Panc1 (cell line): ENCODE measurements at regions not wholly inside any gene's neighbourhood (a gene's known extent, or its start where the extent isn't known, plus 50 kb on each side); places are given as distances from the start of the nearest gene placed in this dataset.

Source experiments
- ATAC-seq: fragments of 200-7000 bp; cut with Tn5 transposase; 2 replicates; pipeline ENCODE4 v1.9.1; 2020; ENCODE audit warnings: mild to moderate bottlenecking, moderate library complexity
- BruUV-seq: library from RNA; stranded (reverse); fragments of 400-500 nt; replicated peaks from 2 replicates; lab custom pipeline; 2021; lab: Mats Ljungman, UMichigan
- CTCF ChIA-PET: fragments of 300-600 bp; sonication (Branson Sonifier 250); formaldehyde crosslinking; loops from one replicate; lab custom pipeline; 2022; ENCODE audit warnings: antibody characterized with exemption; lab: Charles Lee
- POLR2A ChIA-PET: fragments of 300-600 bp; sonication (Branson Sonifier 250); formaldehyde crosslinking; loops from one replicate; lab custom pipeline; 2022; ENCODE audit warnings: antibody characterized with exemption; lab: Charles Lee
- DNase-seq: peaks from one replicate; pipeline ENCODE4 v3.0.0-alpha.2; 2010; ENCODE audit warnings: low read depth, low spot score
- H3K27ac ChIP-seq: 2 replicates; pipeline ENCODE4 v1.5.1; 2011; ENCODE audit warnings: mild to moderate bottlenecking, low read length, inconsistent platforms
- H3K27me3 ChIP-seq: fragments of 200-500 bp; sonication (Bioruptor generic); 2 replicates; pipeline ENCODE4 v1.6.0; 2014; ENCODE audit warnings: low read length, inconsistent platforms; ENCODE audit not compliant: control insufficient read depth, insufficient read depth
- H3K36me3 ChIP-seq: fragments of 200-500 bp; sonication (Bioruptor generic); 2 replicates; pipeline ENCODE4 v1.5.1; 2014; ENCODE audit warnings: inconsistent platforms, mild to moderate bottlenecking, low read length, moderate library complexity; ENCODE audit not compliant: control insufficient read depth, insufficient read depth
- H3K4me1 ChIP-seq: 2 replicates; pipeline ENCODE4 v1.5.1; 2011; ENCODE audit warnings: inconsistent platforms, mild to moderate bottlenecking, low read length, moderate library complexity; ENCODE audit not compliant: control insufficient read depth, insufficient read depth
- H3K4me3 ChIP-seq, 2 experiments: 2 replicates each; pipeline ENCODE4 v1.5.1; 2011 to 2012; ENCODE audit warnings: low read depth in 2 of 2, low read length in 2 of 2, mild to moderate bottlenecking in 2 of 2, inconsistent platforms in 1 of 2, moderate library complexity in 1 of 2
- H3K9me3 ChIP-seq: fragments of 200-500 bp; sonication (Bioruptor generic); 2 replicates; pipeline ENCODE4 v1.5.1; 2014; ENCODE audit warnings: low read depth, mild to moderate bottlenecking, inconsistent platforms, low read length, moderate library complexity; ENCODE audit not compliant: control insufficient read depth, insufficient read depth
- POLR2AphosphoS5 ChIP-seq: IDR thresholded peaks from 2 replicates; pipeline ENCODE4 v1.6.1; 2012; ENCODE audit warnings: mild to moderate bottlenecking, low read depth, low read length, moderate library complexity
- SIN3A ChIP-seq: IDR thresholded peaks from 2 replicates; pipeline ENCODE4 v1.6.1; 2012; ENCODE audit warnings: low read depth, mild to moderate bottlenecking, low read length, moderate library complexity, borderline replicate concordance; ENCODE audit not compliant: insufficient read depth
- TCF7L2 ChIP-seq: IDR thresholded peaks from 2 replicates; pipeline ENCODE4 v1.6.1; 2011; ENCODE audit warnings: mild to moderate bottlenecking, low read depth, low read length, inconsistent platforms
- in situ Hi-C: cut with HindIII; loops from 2 replicates; pipeline ENCODE4 v1.10.0; 2016; ENCODE audit warnings: low sequenced_read_pairs, low pct_unique_long_range_greater_than_20kb
- intact Hi-C: fragments of 100-400 bp; cut with micrococcal nuclease; formaldehyde crosslinking; loops from one replicate; pipeline ENCODE4 v1.10.0; 2022; ENCODE audit not compliant: unreplicated experiment
- TF ChIP-seq, protein P1 (sequence below), 2 experiments: IDR thresholded peaks; 2 replicates each; pipeline ENCODE4 v1.6.1; 2011 to 2012; ENCODE audit warnings: low read depth in 2 of 2, control low read depth in 1 of 2, low read length in 1 of 2, mild to moderate bottlenecking in 1 of 2, moderate library complexity in 1 of 2; ENCODE audit not compliant: insufficient read depth in 1 of 2
- TF ChIP-seq, protein P2 (sequence below): fragments of 450-650 bp; IDR thresholded peaks from 2 replicates; pipeline ENCODE4 v1.5.1; 2017; ENCODE audit warnings: mild to moderate bottlenecking

DNA sequence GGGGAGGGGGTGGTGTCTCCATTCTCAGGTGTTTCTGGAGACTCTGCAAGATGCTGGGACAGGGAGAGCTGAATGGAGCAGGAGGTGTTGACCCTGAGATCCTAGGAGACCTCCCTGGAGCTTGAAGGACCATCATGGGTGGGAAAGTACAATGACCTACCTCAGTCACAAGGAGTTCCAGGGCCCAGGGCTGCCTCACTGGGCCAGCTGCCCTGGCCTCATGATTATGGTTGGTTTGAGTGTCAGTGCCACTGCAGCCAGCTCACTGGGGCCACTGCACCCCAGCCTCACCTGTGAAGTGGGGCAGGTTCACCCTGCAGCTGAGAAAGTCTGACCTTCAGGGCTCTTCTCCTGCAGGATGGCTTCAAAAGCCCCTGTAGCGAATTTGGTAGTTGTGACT is 372.5 kb downstream of the IRX2 start:
- H3K4me3 ChIP-seq = no peak overlapping the region
- TF ChIP-seq TCF7L2 = no peak
- TF ChIP-seq SIN3A = no peak
- TF ChIP-seq, protein P1, sequence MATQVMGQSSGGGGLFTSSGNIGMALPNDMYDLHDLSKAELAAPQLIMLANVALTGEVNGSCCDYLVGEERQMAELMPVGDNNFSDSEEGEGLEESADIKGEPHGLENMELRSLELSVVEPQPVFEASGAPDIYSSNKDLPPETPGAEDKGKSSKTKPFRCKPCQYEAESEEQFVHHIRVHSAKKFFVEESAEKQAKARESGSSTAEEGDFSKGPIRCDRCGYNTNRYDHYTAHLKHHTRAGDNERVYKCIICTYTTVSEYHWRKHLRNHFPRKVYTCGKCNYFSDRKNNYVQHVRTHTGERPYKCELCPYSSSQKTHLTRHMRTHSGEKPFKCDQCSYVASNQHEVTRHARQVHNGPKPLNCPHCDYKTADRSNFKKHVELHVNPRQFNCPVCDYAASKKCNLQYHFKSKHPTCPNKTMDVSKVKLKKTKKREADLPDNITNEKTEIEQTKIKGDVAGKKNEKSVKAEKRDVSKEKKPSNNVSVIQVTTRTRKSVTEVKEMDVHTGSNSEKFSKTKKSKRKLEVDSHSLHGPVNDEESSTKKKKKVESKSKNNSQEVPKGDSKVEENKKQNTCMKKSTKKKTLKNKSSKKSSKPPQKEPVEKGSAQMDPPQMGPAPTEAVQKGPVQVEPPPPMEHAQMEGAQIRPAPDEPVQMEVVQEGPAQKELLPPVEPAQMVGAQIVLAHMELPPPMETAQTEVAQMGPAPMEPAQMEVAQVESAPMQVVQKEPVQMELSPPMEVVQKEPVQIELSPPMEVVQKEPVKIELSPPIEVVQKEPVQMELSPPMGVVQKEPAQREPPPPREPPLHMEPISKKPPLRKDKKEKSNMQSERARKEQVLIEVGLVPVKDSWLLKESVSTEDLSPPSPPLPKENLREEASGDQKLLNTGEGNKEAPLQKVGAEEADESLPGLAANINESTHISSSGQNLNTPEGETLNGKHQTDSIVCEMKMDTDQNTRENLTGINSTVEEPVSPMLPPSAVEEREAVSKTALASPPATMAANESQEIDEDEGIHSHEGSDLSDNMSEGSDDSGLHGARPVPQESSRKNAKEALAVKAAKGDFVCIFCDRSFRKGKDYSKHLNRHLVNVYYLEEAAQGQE (IDR thresholded peaks at IDR 0.05; ENCODE audit: insufficient read depth in 1 of 2, low read depth in 2 of 2, low read length in 1 of 2) = no peak
- TF ChIP-seq POLR2AphosphoS5 = no peak
- TF ChIP-seq, protein P2, sequence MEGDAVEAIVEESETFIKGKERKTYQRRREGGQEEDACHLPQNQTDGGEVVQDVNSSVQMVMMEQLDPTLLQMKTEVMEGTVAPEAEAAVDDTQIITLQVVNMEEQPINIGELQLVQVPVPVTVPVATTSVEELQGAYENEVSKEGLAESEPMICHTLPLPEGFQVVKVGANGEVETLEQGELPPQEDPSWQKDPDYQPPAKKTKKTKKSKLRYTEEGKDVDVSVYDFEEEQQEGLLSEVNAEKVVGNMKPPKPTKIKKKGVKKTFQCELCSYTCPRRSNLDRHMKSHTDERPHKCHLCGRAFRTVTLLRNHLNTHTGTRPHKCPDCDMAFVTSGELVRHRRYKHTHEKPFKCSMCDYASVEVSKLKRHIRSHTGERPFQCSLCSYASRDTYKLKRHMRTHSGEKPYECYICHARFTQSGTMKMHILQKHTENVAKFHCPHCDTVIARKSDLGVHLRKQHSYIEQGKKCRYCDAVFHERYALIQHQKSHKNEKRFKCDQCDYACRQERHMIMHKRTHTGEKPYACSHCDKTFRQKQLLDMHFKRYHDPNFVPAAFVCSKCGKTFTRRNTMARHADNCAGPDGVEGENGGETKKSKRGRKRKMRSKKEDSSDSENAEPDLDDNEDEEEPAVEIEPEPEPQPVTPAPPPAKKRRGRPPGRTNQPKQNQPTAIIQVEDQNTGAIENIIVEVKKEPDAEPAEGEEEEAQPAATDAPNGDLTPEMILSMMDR = no peak
- no peak overlapping the region for H3K27ac ChIP-seq
- peaks cover 3% of the 10 kb centered on the region; the same call in 1 of the 2 replicates for H3K27me3 ChIP-seq
- no peaks in the 10 kb centered on the region for H3K36me3 ChIP-seq
- CTCF ChIA-PET = no interaction called here
- ATAC-seq = no peak
- no peaks in the 10 kb centered on the region for H3K4me1 ChIP-seq
- no peaks in the 10 kb centered on the region for H3K9me3 ChIP-seq
- no TSS peak for BruUV-seq
- POLR2A ChIA-PET = no interaction called here
- in situ Hi-C loops (no loop called here), intact Hi-C loops (no loop called here)
- no peak for DNase-seq

DNA sequence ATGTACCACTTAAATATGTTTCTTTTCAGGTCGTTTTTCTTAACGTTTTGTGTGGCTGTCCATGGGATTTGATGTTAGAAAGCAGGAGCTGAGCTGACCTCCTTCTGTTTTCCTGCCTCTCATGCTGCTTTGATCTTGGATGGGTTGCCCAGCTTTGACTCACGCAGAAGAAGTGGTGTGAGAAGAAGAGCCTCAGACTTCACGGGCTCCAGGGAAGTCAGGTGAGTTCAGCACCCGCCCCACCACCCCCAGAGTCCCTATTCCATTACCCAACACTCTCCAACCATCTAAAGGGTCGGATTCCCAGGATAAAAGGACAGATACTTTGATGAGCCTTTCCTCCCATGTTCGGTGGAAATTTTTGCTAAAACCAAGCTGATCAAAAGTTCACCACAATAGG is 373.4 kb downstream of the IRX2 start:
- ChIA-PET CTCF (no interaction called here), POLR2A (no interaction called here)
- H3K9me3 ChIP-seq = no peaks in the 10 kb centered on the region
- no TSS peak for BruUV-seq
- H3K4me3 ChIP-seq = no peak overlapping the region
- no peaks in the 10 kb centered on the region for H3K36me3 ChIP-seq
- intact Hi-C loops (no loop called here), in situ Hi-C loops (no loop called here)
- DNase-seq = no peak
- peaks cover 3% of the 10 kb centered on the region; the same call in 1 of the 2 replicates for H3K27me3 ChIP-seq
- ATAC-seq = no peak
- H3K27ac ChIP-seq = no peak overlapping the region
- TF ChIP-seq, protein P2 = no peak
- TF ChIP-seq, protein P1 (IDR thresholded peaks at IDR 0.05; ENCODE audit: insufficient read depth in 1 of 2, low read depth in 2 of 2, low read length in 1 of 2) = no peak
- no peak for TF ChIP-seq TCF7L2
- no peak for TF ChIP-seq POLR2AphosphoS5
- TF ChIP-seq SIN3A = no peak
- no peaks in the 10 kb centered on the region for H3K4me1 ChIP-seq
